Rectal smooth muscle tissue (tissue), 1 donor: ENCODE measurements at regions not wholly inside any gene's neighbourhood (a gene's known extent, or its start where the extent isn't known, plus 50 kb on each side); places are given as distances from the start of the nearest gene placed in this dataset.
"Not testable (repeated sequence)": the region's sequence is repeated elsewhere in the genome, so short reads cannot be mapped to it uniquely, and the experiment has no call there.

ENCODE experiments used
- H3K27ac ChIP-seq: one replicate; pipeline ENCODE4 v1.7.0; 2013; ENCODE audit warnings: low read depth, low read length, inconsistent platforms
- H3K27me3 ChIP-seq: one replicate; pipeline ENCODE4 v1.7.0; 2013; ENCODE audit warnings: low read length; ENCODE audit not compliant: control insufficient read depth, insufficient read depth
- H3K36me3 ChIP-seq: one replicate; pipeline ENCODE4 v1.7.0; 2013; ENCODE audit warnings: low read length; ENCODE audit not compliant: control insufficient read depth, insufficient read depth
- H3K4me1 ChIP-seq: one replicate; pipeline ENCODE4 v1.7.0; 2013; ENCODE audit warnings: low read length; ENCODE audit not compliant: control insufficient read depth, insufficient read depth
- H3K4me3 ChIP-seq: one replicate; pipeline ENCODE4 v1.7.0; 2013; ENCODE audit warnings: low read length
- H3K9ac ChIP-seq: one replicate; pipeline ENCODE4 v1.7.0; 2013; ENCODE audit warnings: low read length

GRCh38 chr7:16933296-16934279, 51.8 kb upstream of the AGR3 start:
- Histone ChIP-seq H3K27ac (no peak overlapping the region), H3K4me1 (no peaks in the 10 kb centered on the region), H3K36me3 (no peaks in the 10 kb centered on the region), H3K4me3 (no peak overlapping the region), H3K9ac (no peak overlapping the region), H3K27me3 (no peaks in the 10 kb centered on the region)

- H3K27me3 ChIP-seq = no peaks in the 10 kb centered on the region
- no peaks in the 10 kb centered on the region for H3K36me3 ChIP-seq
- no peaks in the 10 kb centered on the region for H3K4me1 ChIP-seq
- H3K4me3 ChIP-seq = no peak overlapping the region
- H3K27ac ChIP-seq = no peak overlapping the region
- no peak overlapping the region for H3K9ac ChIP-seq
Measured at GRCh38 chr7:16934722-16935340, 53.0 kb upstream of the AGR3 start.

GRCh38 chr7:16935341-16935735, 53.6 kb upstream of the AGR3 start:
- H3K27ac ChIP-seq = no peak overlapping the region
- no peaks in the 10 kb centered on the region for H3K36me3 ChIP-seq
- H3K4me3 ChIP-seq = no peak overlapping the region
- H3K27me3 ChIP-seq = no peaks in the 10 kb centered on the region
- no peaks in the 10 kb centered on the region for H3K4me1 ChIP-seq
- H3K9ac ChIP-seq = no peak overlapping the region

- no peaks in the 10 kb centered on the region for H3K27me3 ChIP-seq
- H3K4me3 ChIP-seq = no peak overlapping the region
- H3K36me3 ChIP-seq = no peaks in the 10 kb centered on the region
- no peaks in the 10 kb centered on the region for H3K4me1 ChIP-seq
- H3K27ac ChIP-seq = no peak overlapping the region
- H3K9ac ChIP-seq = no peak overlapping the region
Measured at GRCh38 chr7:16936626-16937422, 55.0 kb upstream of the AGR3 start.

GRCh38 chr7:16939161-16939560, 57.4 kb upstream of the AGR3 start:
- no peak overlapping the region for H3K4me3 ChIP-seq
- no peak overlapping the region for H3K9ac ChIP-seq
- no peaks in the 10 kb centered on the region for H3K27me3 ChIP-seq
- no peaks in the 10 kb centered on the region for H3K4me1 ChIP-seq
- no peak overlapping the region for H3K27ac ChIP-seq
- H3K36me3 ChIP-seq = no peaks in the 10 kb centered on the region

- Histone ChIP-seq H3K36me3 (no peaks in the 10 kb centered on the region), H3K27ac (no peak overlapping the region), H3K4me1 (no peaks in the 10 kb centered on the region), H3K4me3 (no peak overlapping the region), H3K27me3 (no peaks in the 10 kb centered on the region), H3K9ac (no peak overlapping the region)
Measured at GRCh38 chr7:16940776-16941175, 59.0 kb upstream of the AGR3 start.

GRCh38 chr7:16942929-16943509, 61.2 kb upstream of the AGR3 start:
- Histone ChIP-seq H3K36me3 (no peaks in the 10 kb centered on the region), H3K4me3 (no peak overlapping the region)

GRCh38 chr7:16944936-16945335, 63.2 kb upstream of the AGR3 start:
- H3K36me3 ChIP-seq = no peaks in the 10 kb centered on the region
- no peak overlapping the region for H3K27ac ChIP-seq
- no peaks in the 10 kb centered on the region for H3K4me1 ChIP-seq
- no peak overlapping the region for H3K4me3 ChIP-seq
- H3K9ac ChIP-seq = no peak overlapping the region
- H3K27me3 ChIP-seq = no peaks in the 10 kb centered on the region

More at GRCh38 chr7:16942929-16943509, 61.2 kb upstream of the AGR3 start:
- no peak overlapping the region for H3K9ac ChIP-seq
- H3K27me3 ChIP-seq = no peaks in the 10 kb centered on the region
- no peaks in the 10 kb centered on the region for H3K4me1 ChIP-seq
- no peak overlapping the region for H3K27ac ChIP-seq

- no peaks in the 10 kb centered on the region for H3K27me3 ChIP-seq
- H3K4me3 ChIP-seq = no peak overlapping the region
- H3K9ac ChIP-seq = no peak overlapping the region
- H3K27ac ChIP-seq = no peak overlapping the region
- H3K4me1 ChIP-seq = no peaks in the 10 kb centered on the region
- H3K36me3 ChIP-seq = no peaks in the 10 kb centered on the region
Measured at GRCh38 chr7:16945372-16945771, 63.6 kb upstream of the AGR3 start.

GRCh38 chr7:16948110-16948509, 66.3 kb upstream of the AGR3 start:
- not testable (repeated sequence) for H3K36me3 ChIP-seq, H3K27ac ChIP-seq, H3K4me3 ChIP-seq, H3K4me1 ChIP-seq, H3K9ac ChIP-seq, H3K27me3 ChIP-seq

GRCh38 chr7:16951483-16952080, 69.8 kb upstream of the AGR3 start:
- Histone ChIP-seq H3K4me1 (no peaks in the 10 kb centered on the region), H3K27me3 (no peaks in the 10 kb centered on the region), H3K36me3 (no peaks in the 10 kb centered on the region), H3K4me3 (no peak overlapping the region), H3K9ac (no peak overlapping the region), H3K27ac (no peak overlapping the region)

GRCh38 chr7:16954321-16954720, 72.5 kb upstream of the AGR3 start:
- H3K9ac ChIP-seq = no peak overlapping the region
- H3K27me3 ChIP-seq = no peaks in the 10 kb centered on the region
- H3K4me3 ChIP-seq = no peak overlapping the region
- no peaks in the 10 kb centered on the region for H3K36me3 ChIP-seq
- H3K4me1 ChIP-seq = no peaks in the 10 kb centered on the region
- no peak overlapping the region for H3K27ac ChIP-seq
